Fibroblast of lung (primary cell): ENCODE measurements at regions not wholly inside any gene's neighbourhood (a gene's known extent, or its start where the extent isn't known, plus 50 kb on each side); places are given as distances from the start of the nearest gene placed in this dataset.

ENCODE experiments used
- DNase-seq, 2 donors: peaks; one replicate each; pipeline versions ENCODE4 v3.0.0 to v3.0.0-alpha.2; 2010; ENCODE audit warnings: low read depth in 2 of 2
- H2AFZ ChIP-seq: 2 replicates; pipeline ENCODE4 v1.5.1; 2012; ENCODE audit warnings: low read length, control low read depth, inconsistent platforms
- H3K27ac ChIP-seq: 2 replicates; pipeline ENCODE4 v1.5.1; 2011; ENCODE audit warnings: low read length, control low read depth; ENCODE audit not compliant: insufficient read depth
- H3K27me3 ChIP-seq: 2 replicates; pipeline ENCODE4 v1.5.1; 2011; ENCODE audit warnings: mild to moderate bottlenecking, low read length; ENCODE audit not compliant: control insufficient read depth, insufficient read depth
- H3K36me3 ChIP-seq: 2 replicates; pipeline ENCODE4 v1.5.1; 2011; ENCODE audit warnings: low read length; ENCODE audit not compliant: control insufficient read depth, insufficient read depth
- H3K4me1 ChIP-seq: 2 replicates; pipeline ENCODE4 v1.5.1; 2011; ENCODE audit warnings: low read length; ENCODE audit not compliant: control insufficient read depth, insufficient read depth; ENCODE audit errors: extremely low read depth
- H3K4me2 ChIP-seq: 2 replicates; pipeline ENCODE4 v1.5.1; 2011; ENCODE audit warnings: low read length, control low read depth; ENCODE audit not compliant: insufficient read depth; ENCODE audit errors: extremely low read depth
- H3K4me3 ChIP-seq, 4 experiments: fragments of 200-600 bp in 1 of 4; sonication (generic) in 1 of 4; replicated peaks in 1 of 4; 2 replicates each; pipeline ENCODE4 v1.5.1; 2011 to 2016; ENCODE audit warnings: low read length in 4 of 4, low read depth in 3 of 4, mild to moderate bottlenecking in 3 of 4, control low read depth in 2 of 4, inconsistent platforms in 1 of 4, mixed read lengths in 1 of 4; ENCODE audit not compliant: insufficient read depth in 1 of 4; ENCODE audit errors: control extremely low read depth in 1 of 4
- H3K79me2 ChIP-seq: 2 replicates; pipeline ENCODE4 v1.5.1; 2012; ENCODE audit warnings: mild to moderate bottlenecking, low read length, inconsistent platforms; ENCODE audit not compliant: control insufficient read depth, insufficient read depth
- H3K9ac ChIP-seq: 2 replicates; pipeline ENCODE4 v1.5.1; 2011; ENCODE audit warnings: mild to moderate bottlenecking, low read length, control low read depth; ENCODE audit not compliant: insufficient read depth
- H3K9me3 ChIP-seq: 2 replicates; pipeline ENCODE4 v1.5.1; 2012; ENCODE audit warnings: low read depth, low read length; ENCODE audit not compliant: control insufficient read depth, insufficient read depth
- H4K20me1 ChIP-seq: 2 replicates; pipeline ENCODE4 v1.5.1; 2011; ENCODE audit warnings: low read length; ENCODE audit not compliant: control insufficient read depth, insufficient read depth; ENCODE audit errors: extremely low read depth
- CTCF ChIP-seq, 2 donors: IDR thresholded peaks in 1 of 2; conservative IDR thresholded peaks in 1 of 2; 1 replicate in 1 of 2; 2 replicates in 1 of 2; pipeline ENCODE4 v1.5.1; 2011 to 2012; ENCODE audit warnings: low read length in 2 of 2, control low read depth in 1 of 2, inconsistent platforms in 1 of 2, low read depth in 1 of 2, mild to moderate bottlenecking in 1 of 2
- EZH2 ChIP-seq: IDR thresholded peaks from 2 replicates; pipeline ENCODE4 v1.5.1; 2012; ENCODE audit warnings: low read length, control low read depth, mild to moderate bottlenecking; ENCODE audit errors: missing control alignments

- H2AFZ ChIP-seq, result no peak overlapping the region
These were observed 89.1 kb downstream of the BBS10 start for GRCh38 chr12:76259106-76259505.

GRCh38 chr12:76256904-76257303 is 91.3 kb downstream of the BBS10 start:
- no peak for DNase-seq

More at GRCh38 chr12:76259106-76259505, 89.1 kb downstream of the BBS10 start:
- peaks cover 7% of the 10 kb centered on the region for H3K79me2 ChIP-seq
- peaks cover 9% of the 10 kb centered on the region for H3K4me1 ChIP-seq
- H3K4me2 ChIP-seq, result peak overlapping the region; percentile 17
- TF ChIP-seq EZH2 (no peak), CTCF (conservative IDR thresholded peaks at IDR 0.05 in 1 of 2, IDR thresholded peaks at IDR 0.05 in 1 of 2; ENCODE audit: low read depth in 1 of 2, low read length in 2 of 2) (no peak)
- no peak overlapping the region for H3K4me3 ChIP-seq
- H3K36me3 ChIP-seq, result no peaks in the 10 kb centered on the region
- no peak overlapping the region for H3K9ac ChIP-seq
- DNase-seq, result peak in 1 of 2 donors; percentile 53
- H4K20me1 ChIP-seq, result no peaks in the 10 kb centered on the region
- peak overlapping the region; percentile 75 for H3K27ac ChIP-seq
- H3K9me3 ChIP-seq, result no peaks in the 10 kb centered on the region
- H3K27me3 ChIP-seq, result no peaks in the 10 kb centered on the region

GRCh38 chr12:76256321-76256720 is 91.9 kb downstream of the BBS10 start:
- TF ChIP-seq CTCF (conservative IDR thresholded peaks at IDR 0.05 in 1 of 2, IDR thresholded peaks at IDR 0.05 in 1 of 2; ENCODE audit: low read depth in 1 of 2, low read length in 2 of 2) (no peak), EZH2 (no peak)
- no peaks in the 10 kb centered on the region for H4K20me1 ChIP-seq
- H3K4me2 ChIP-seq, result no peak overlapping the region
- DNase-seq, result no peak
- H3K27me3 ChIP-seq, result no peaks in the 10 kb centered on the region
- no peak overlapping the region for H3K9ac ChIP-seq
- no peaks in the 10 kb centered on the region for H3K36me3 ChIP-seq
- H3K27ac ChIP-seq, result no peak overlapping the region
- no peak overlapping the region for H3K4me3 ChIP-seq
- H3K4me1 ChIP-seq, result peaks cover 9% of the 10 kb centered on the region
- no peak overlapping the region for H2AFZ ChIP-seq
- no peaks in the 10 kb centered on the region for H3K9me3 ChIP-seq
- peaks cover 2% of the 10 kb centered on the region for H3K79me2 ChIP-seq

More at GRCh38 chr12:76256904-76257303, 91.3 kb downstream of the BBS10 start:
- no peak overlapping the region for H3K4me2 ChIP-seq
- no peaks in the 10 kb centered on the region for H3K36me3 ChIP-seq
- peaks cover 9% of the 10 kb centered on the region for H3K4me1 ChIP-seq
- H4K20me1 ChIP-seq, result no peaks in the 10 kb centered on the region
- peaks cover 4% of the 10 kb centered on the region for H3K79me2 ChIP-seq
- TF ChIP-seq EZH2, result no peak
- TF ChIP-seq CTCF (conservative IDR thresholded peaks at IDR 0.05 in 1 of 2, IDR thresholded peaks at IDR 0.05 in 1 of 2; ENCODE audit: low read depth in 1 of 2, low read length in 2 of 2), result no peak
- no peak overlapping the region for H2AFZ ChIP-seq
- no peaks in the 10 kb centered on the region for H3K27me3 ChIP-seq
- no peaks in the 10 kb centered on the region for H3K9me3 ChIP-seq
- H3K27ac ChIP-seq, result no peak overlapping the region
- H3K9ac ChIP-seq, result no peak overlapping the region
- H3K4me3 ChIP-seq, result no peak overlapping the region
